Thyroid gland (tissue), 4 donors: ENCODE measurements at regions not wholly inside any gene's neighbourhood (a gene's known extent, or its start where the extent isn't known, plus 50 kb on each side); places are given as distances from the start of the nearest gene placed in this dataset.

ENCODE experiments used
- DNase-seq, 2 donors: peaks; one replicate each; pipeline ENCODE4 v3.0.0-alpha.2; 2019
- H3K27ac ChIP-seq, 3 donors: fragments of 200-600 bp; sonication (generic); 1 replicate in 2 of 3; 2 replicates in 1 of 3; pipeline ENCODE4 v1.5.1; 2016 to 2019; ENCODE audit warnings: mild to moderate bottlenecking in 1 of 3, moderate library complexity in 1 of 3
- H3K27me3 ChIP-seq: fragments of 200-600 bp; sonication (generic); one replicate; pipeline ENCODE4 v1.5.1; 2019
- H3K36me3 ChIP-seq, 2 donors: fragments of 200-600 bp; sonication (generic); one replicate each; pipeline ENCODE4 v1.5.1; 2016 to 2019
- H3K4me1 ChIP-seq, 2 donors: fragments of 200-600 bp; sonication (generic); one replicate each; pipeline ENCODE4 v1.5.1; 2017 to 2019
- H3K4me3 ChIP-seq, 3 donors: fragments of 200-600 bp; sonication (generic); replicated peaks in 1 of 3; 1 replicate in 2 of 3; 2 replicates in 1 of 3; pipeline ENCODE4 v1.5.1; 2016; ENCODE audit warnings: mild to moderate bottlenecking in 1 of 3
- H3K9me3 ChIP-seq: fragments of 200-600 bp; sonication (generic); one replicate; pipeline ENCODE4 v1.5.1; 2017
- POLR2A ChIP-seq, 2 donors: fragments of 450-650 bp; IDR thresholded peaks; one replicate each; pipeline ENCODE4 v1.6.1; 2017; ENCODE audit warnings: antibody characterized with exemption in 2 of 2, mild to moderate bottlenecking in 2 of 2, moderate library complexity in 1 of 2
- WGBS, 2 donors: methylation state at CpG; one replicate each; pipeline ENCODE4 v1.1.5; 2017; 5-methylcytosine and 5-hydroxymethylcytosine counted together
- intact Hi-C: fragments of 100-400 bp; cut with DNase I; formaldehyde crosslinking; loops from one replicate; pipeline ENCODE4 v1.15.1; 2023
- TF ChIP-seq, protein P1 (sequence below), 6 experiments: fragments of 200-600 bp in 3 of 6; fragments of 450-650 bp in 3 of 6; sonication (generic) in 3 of 6; IDR thresholded peaks; one replicate each; pipeline ENCODE4 v1.5.1; 2016 to 2019; ENCODE audit warnings: antibody characterized with exemption in 6 of 6, mild to moderate bottlenecking in 2 of 6, inconsistent platforms in 1 of 6, moderate library complexity in 1 of 6

DNA sequence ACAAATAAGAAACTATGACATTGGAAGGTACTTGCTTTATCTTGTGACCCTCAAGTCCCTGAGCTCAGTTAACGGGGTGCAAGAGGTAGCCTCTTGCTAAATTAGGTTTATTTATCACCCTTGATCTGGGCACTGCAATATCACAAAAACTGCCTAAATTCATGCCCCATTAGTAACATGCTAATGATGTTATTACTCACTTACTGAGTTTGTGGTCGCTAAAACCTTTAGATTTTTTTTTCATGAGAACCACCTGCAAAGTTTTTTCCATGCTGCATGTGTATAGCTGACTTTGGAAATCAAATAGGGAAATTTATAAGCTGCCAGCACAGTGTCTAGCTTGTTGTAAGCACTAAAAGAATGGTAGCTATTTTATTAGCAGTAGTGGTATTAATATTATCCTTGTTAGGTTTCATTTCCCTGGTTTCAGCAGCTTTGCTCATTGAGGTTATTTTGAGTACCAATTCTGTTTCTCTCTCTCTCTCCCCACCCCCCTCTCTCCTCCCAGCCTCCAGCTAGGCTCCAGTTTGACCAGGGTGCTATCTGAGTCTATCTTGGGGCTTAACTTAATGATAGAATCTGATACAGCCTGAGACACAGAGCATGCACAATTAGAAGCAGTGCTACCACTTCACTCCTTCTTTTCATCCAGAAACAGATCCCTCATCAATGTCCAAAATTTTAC lies 88.7 kb upstream of the ATP8B1 start:
- Histone ChIP-seq H3K27me3 (no peaks in the 10 kb centered on the region), H3K4me1 (no peaks in the 10 kb centered on the region), H3K36me3 (no peaks in the 10 kb centered on the region), H3K4me3 (no peak overlapping the region), H3K9me3 (no peaks in the 10 kb centered on the region), H3K27ac (no peak overlapping the region)
- intact Hi-C loops, result no loop called here
- TF ChIP-seq, protein P1, sequence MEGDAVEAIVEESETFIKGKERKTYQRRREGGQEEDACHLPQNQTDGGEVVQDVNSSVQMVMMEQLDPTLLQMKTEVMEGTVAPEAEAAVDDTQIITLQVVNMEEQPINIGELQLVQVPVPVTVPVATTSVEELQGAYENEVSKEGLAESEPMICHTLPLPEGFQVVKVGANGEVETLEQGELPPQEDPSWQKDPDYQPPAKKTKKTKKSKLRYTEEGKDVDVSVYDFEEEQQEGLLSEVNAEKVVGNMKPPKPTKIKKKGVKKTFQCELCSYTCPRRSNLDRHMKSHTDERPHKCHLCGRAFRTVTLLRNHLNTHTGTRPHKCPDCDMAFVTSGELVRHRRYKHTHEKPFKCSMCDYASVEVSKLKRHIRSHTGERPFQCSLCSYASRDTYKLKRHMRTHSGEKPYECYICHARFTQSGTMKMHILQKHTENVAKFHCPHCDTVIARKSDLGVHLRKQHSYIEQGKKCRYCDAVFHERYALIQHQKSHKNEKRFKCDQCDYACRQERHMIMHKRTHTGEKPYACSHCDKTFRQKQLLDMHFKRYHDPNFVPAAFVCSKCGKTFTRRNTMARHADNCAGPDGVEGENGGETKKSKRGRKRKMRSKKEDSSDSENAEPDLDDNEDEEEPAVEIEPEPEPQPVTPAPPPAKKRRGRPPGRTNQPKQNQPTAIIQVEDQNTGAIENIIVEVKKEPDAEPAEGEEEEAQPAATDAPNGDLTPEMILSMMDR (IDR thresholded peaks at IDR 0.05), result no peak
- TF ChIP-seq POLR2A (IDR thresholded peaks at IDR 0.05), result no peak
- 78 to 80% methylated on average over 2 of the region's 2 CpGs for WGBS, 2 donors
- DNase-seq, result no peak

DNA sequence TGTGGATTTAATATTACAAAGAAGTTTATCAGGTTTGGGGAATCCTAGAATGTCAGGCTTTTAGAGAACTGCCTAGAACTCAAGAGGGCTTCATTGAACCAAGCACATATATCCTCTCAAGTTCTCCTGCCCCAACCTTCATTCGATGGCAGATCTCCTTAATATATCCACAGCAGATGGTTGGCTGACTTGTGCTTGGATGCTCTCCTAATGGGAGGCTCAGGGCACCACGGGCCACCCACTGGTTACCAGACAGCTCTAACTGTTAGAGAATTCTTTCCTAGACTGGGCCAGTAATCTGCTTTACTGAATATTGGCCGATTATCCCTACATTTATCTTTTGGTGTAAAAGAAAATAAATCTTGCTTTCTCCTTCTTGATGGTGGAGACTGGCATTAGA lies 87.2 kb upstream of the ATP8B1 start:
- Histone ChIP-seq H3K4me1 (no peaks in the 10 kb centered on the region), H3K27me3 (no peaks in the 10 kb centered on the region), H3K27ac (no peak overlapping the region), H3K36me3 (no peaks in the 10 kb centered on the region), H3K9me3 (no peaks in the 10 kb centered on the region), H3K4me3 (no peak overlapping the region)
- WGBS, 2 donors, result 82 to 83% methylated on average over 3 of the region's 3 CpGs
- no peak for TF ChIP-seq POLR2A (IDR thresholded peaks at IDR 0.05)
- TF ChIP-seq, protein P1 (IDR thresholded peaks at IDR 0.05), result no peak
- intact Hi-C loops, result no loop called here
- no peak for DNase-seq

DNA sequence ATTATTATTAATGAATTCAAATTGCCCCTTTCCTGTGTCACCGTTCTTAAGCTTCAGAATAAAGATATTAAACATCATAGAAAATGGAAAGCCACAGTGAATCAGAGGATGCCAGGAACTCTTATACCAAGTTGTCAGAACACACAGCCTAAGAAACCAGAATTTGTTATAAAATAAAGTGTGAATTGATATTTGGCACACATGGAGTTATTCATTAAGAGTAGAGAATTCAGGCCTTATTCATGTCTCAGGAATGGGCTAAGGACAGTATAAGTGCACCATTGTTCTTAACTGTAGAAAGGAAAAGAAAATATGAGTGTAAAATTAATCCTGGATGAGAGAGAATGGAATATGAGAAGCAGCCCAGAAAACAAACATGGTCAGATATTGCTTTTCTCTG lies 86.7 kb upstream of the ATP8B1 start:
- Histone ChIP-seq H3K27ac (no peak overlapping the region), H3K4me1 (no peaks in the 10 kb centered on the region), H3K27me3 (no peaks in the 10 kb centered on the region), H3K9me3 (no peaks in the 10 kb centered on the region), H3K36me3 (no peaks in the 10 kb centered on the region), H3K4me3 (no peak overlapping the region)
- intact Hi-C loops, result loop anchor here (10.0 kb wide), 1 partner anchor 605 kb away; no protein-coding TSS in a partner anchor
- no peak for TF ChIP-seq POLR2A (IDR thresholded peaks at IDR 0.05)
- TF ChIP-seq, protein P1 (IDR thresholded peaks at IDR 0.05), result no peak
- DNase-seq, result no peak
- 93 to 94% methylated on average over 1 of the region's 1 CpG for WGBS, 2 donors

DNA sequence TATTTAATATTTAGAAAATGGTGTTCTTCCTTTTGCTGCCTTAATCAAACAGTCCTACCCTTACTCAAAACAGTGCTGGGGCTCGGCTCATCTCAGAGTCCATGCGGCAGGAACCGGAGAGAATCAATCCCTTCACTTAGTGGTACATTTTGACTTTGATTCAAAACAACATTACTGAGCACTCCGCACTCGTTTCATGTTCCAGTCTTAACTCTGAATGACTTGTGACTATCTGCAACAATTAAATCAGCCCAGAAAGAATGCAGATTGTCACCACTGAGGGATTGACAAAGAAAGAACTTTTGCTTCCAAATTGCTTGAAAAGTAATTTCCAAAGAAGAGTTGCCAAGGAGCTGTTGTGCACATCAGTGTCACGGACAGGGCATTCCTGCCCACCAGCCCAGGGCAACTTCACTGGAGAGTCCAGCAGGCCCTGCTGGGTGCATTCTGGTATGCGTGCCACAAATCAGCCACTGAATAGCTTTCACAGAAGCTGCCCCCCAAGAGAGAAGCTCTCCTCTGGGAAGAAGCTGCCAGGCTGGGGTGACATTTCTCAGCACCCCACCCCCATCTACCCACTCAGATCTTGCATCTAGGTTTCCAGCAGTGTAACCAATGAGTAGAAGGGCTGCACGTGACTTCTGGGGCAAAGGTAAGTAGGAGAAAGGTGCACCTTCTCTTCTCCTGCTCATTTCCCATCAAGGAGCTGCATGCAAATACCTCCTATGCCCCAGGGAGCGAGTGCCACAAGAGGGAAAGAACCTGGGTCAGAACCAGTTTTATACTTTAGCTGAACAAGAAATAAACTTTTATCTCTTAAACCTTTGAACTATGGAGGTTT lies 84.6 kb upstream of the ATP8B1 start:
- no peaks in the 10 kb centered on the region for H3K27me3 ChIP-seq
- H3K9me3 ChIP-seq, result no peaks in the 10 kb centered on the region
- intact Hi-C loops, result loop anchor here (10.0 kb wide), 1 partner anchor 607 kb away; no protein-coding TSS in a partner anchor
- H3K36me3 ChIP-seq, result no peaks in the 10 kb centered on the region
- no peak overlapping the region for H3K4me3 ChIP-seq
- no peaks in the 10 kb centered on the region for H3K4me1 ChIP-seq
- TF ChIP-seq, protein P1 (IDR thresholded peaks at IDR 0.05), result no peak
- TF ChIP-seq POLR2A (IDR thresholded peaks at IDR 0.05), result no peak
- no peak for DNase-seq
- 86 to 91% methylated on average over 9 of the region's 9 CpGs for WGBS, 2 donors
- no peak overlapping the region for H3K27ac ChIP-seq

DNA sequence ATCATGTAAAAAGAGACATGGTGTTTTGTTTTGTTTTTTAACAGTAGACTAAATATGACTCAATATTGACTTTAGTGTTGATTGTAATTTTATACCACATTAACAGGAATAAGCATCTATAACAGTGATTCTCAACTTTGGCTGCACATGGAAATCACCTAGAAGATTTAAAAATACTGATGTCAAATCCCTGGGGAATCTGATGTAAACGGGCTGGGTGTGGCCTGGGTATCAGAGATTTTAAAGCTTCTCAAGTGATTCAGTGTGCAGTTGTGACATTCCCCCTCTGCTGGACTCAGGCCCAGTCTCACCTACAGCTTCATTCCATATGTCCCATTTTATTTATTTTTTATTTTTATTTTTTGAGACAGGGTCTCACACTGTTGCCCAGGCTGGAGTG lies 82.8 kb upstream of the ATP8B1 start:
- Histone ChIP-seq H3K27ac (no peak overlapping the region), H3K4me3 (no peak overlapping the region), H3K9me3 (no peaks in the 10 kb centered on the region), H3K36me3 (no peaks in the 10 kb centered on the region), H3K27me3 (no peaks in the 10 kb centered on the region), H3K4me1 (no peaks in the 10 kb centered on the region)
- no peak for TF ChIP-seq POLR2A (IDR thresholded peaks at IDR 0.05)
- intact Hi-C loops, result loop anchor here (10.0 kb wide), 1 partner anchor 609 kb away; no protein-coding TSS in a partner anchor
- DNase-seq, result no peak
- WGBS, 2 donors, result 74 to 77% methylated on average over 1 of the region's 1 CpG
